Liver (tissue), 3 donors: ENCODE measurements at regions not wholly inside any gene's neighbourhood (a gene's known extent, or its start where the extent isn't known, plus 50 kb on each side); places are given as distances from the start of the nearest gene placed in this dataset.

ENCODE experiments used
- JUND ChIP-seq, 2 donors: IDR thresholded peaks; 2 replicates each; pipeline ENCODE4 v1.6.1; 2016; ENCODE audit warnings: antibody characterized with exemption in 2 of 2
- SP1 ChIP-seq: IDR thresholded peaks from 2 replicates; pipeline ENCODE4 v1.6.1; 2018; ENCODE audit warnings: antibody characterized with exemption, mild to moderate bottlenecking
- TF ChIP-seq, protein P1 (sequence below): IDR thresholded peaks from 2 replicates; pipeline ENCODE4 v1.6.1; 2016; ENCODE audit warnings: antibody characterized with exemption, mild to moderate bottlenecking
- TF ChIP-seq, protein P2 (sequence below): fragments of 150-350 bp; IDR thresholded peaks from 2 replicates; pipeline ENCODE4 v1.5.1; 2017; ENCODE audit warnings: improper control_type of control experiment, low read depth, low read length; ENCODE audit not compliant: missing input control
- donor health status: healthy.
- donor health status: healthy.

- TF ChIP-seq, protein P1, sequence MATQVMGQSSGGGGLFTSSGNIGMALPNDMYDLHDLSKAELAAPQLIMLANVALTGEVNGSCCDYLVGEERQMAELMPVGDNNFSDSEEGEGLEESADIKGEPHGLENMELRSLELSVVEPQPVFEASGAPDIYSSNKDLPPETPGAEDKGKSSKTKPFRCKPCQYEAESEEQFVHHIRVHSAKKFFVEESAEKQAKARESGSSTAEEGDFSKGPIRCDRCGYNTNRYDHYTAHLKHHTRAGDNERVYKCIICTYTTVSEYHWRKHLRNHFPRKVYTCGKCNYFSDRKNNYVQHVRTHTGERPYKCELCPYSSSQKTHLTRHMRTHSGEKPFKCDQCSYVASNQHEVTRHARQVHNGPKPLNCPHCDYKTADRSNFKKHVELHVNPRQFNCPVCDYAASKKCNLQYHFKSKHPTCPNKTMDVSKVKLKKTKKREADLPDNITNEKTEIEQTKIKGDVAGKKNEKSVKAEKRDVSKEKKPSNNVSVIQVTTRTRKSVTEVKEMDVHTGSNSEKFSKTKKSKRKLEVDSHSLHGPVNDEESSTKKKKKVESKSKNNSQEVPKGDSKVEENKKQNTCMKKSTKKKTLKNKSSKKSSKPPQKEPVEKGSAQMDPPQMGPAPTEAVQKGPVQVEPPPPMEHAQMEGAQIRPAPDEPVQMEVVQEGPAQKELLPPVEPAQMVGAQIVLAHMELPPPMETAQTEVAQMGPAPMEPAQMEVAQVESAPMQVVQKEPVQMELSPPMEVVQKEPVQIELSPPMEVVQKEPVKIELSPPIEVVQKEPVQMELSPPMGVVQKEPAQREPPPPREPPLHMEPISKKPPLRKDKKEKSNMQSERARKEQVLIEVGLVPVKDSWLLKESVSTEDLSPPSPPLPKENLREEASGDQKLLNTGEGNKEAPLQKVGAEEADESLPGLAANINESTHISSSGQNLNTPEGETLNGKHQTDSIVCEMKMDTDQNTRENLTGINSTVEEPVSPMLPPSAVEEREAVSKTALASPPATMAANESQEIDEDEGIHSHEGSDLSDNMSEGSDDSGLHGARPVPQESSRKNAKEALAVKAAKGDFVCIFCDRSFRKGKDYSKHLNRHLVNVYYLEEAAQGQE = no peak
- TF ChIP-seq JUND (IDR thresholded peaks at IDR 0.05) = no peak
- TF ChIP-seq, protein P2, sequence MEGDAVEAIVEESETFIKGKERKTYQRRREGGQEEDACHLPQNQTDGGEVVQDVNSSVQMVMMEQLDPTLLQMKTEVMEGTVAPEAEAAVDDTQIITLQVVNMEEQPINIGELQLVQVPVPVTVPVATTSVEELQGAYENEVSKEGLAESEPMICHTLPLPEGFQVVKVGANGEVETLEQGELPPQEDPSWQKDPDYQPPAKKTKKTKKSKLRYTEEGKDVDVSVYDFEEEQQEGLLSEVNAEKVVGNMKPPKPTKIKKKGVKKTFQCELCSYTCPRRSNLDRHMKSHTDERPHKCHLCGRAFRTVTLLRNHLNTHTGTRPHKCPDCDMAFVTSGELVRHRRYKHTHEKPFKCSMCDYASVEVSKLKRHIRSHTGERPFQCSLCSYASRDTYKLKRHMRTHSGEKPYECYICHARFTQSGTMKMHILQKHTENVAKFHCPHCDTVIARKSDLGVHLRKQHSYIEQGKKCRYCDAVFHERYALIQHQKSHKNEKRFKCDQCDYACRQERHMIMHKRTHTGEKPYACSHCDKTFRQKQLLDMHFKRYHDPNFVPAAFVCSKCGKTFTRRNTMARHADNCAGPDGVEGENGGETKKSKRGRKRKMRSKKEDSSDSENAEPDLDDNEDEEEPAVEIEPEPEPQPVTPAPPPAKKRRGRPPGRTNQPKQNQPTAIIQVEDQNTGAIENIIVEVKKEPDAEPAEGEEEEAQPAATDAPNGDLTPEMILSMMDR = no peak
- TF ChIP-seq SP1 = no peak
Observed at GRCh38 chr6:163686301-163686700, 271.8 kb downstream of the QKI start.
